GM18498 (cell line): ENCODE measurements at regions not wholly inside any gene's neighbourhood (a gene's known extent, or its start where the extent isn't known, plus 50 kb on each side); places are given as distances from the start of the nearest gene placed in this dataset.

Experiments
- ATAC-seq: cut with Tn5 transposase; IDR thresholded peaks from one replicate; pipeline ENCODE4 v1.9.1; 2021; ENCODE audit warnings: mild to moderate bottlenecking, moderate library complexity; ENCODE audit not compliant: unreplicated experiment

GRCh38 chr1:98487620-98488019 is 173.9 kb upstream of the SNX7 start:
- ATAC-seq, result no peak

GRCh38 chr1:98482611-98483010 is 178.9 kb upstream of the SNX7 start:
- ATAC-seq, result no peak

GRCh38 chr1:98480271-98480670 is 181.2 kb upstream of the SNX7 start:
- ATAC-seq, result no peak

- no peak for ATAC-seq
These were observed 183.4 kb upstream of the SNX7 start for GRCh38 chr1:98478121-98478520.

GRCh38 chr1:98472878-98473277 is 188.6 kb upstream of the SNX7 start:
- no peak for ATAC-seq

GRCh38 chr1:98471633-98472032 is 189.9 kb upstream of the SNX7 start:
- ATAC-seq, result no peak

- ATAC-seq, result no peak
These were observed 193.3 kb upstream of the SNX7 start for GRCh38 chr1:98468111-98468717.

- no peak for ATAC-seq
These were observed 193.9 kb upstream of the SNX7 start for GRCh38 chr1:98467586-98467985.

GRCh38 chr1:98467122-98467521 is 194.4 kb upstream of the SNX7 start:
- no peak for ATAC-seq

GRCh38 chr1:98461873-98462385 is 199.6 kb upstream of the SNX7 start:
- ATAC-seq, result no peak

- no peak for ATAC-seq
These were observed 201.4 kb upstream of the SNX7 start for GRCh38 chr1:98460136-98460535.

- ATAC-seq, result no peak
These were observed 202.0 kb upstream of the SNX7 start for GRCh38 chr1:98459486-98459870.

GRCh38 chr1:98458511-98459485 is 202.7 kb upstream of the SNX7 start:
- ATAC-seq, result no peak

- ATAC-seq, result no peak
These were observed 204.3 kb upstream of the SNX7 start for GRCh38 chr1:98457248-98457647.

- no peak for ATAC-seq
These were observed 206.9 kb upstream of the SNX7 start for GRCh38 chr1:98454666-98455065.

- no peak for ATAC-seq
These were observed 208.5 kb upstream of the SNX7 start for GRCh38 chr1:98453066-98453465.

- ATAC-seq, result no peak
These were observed 209.4 kb upstream of the SNX7 start for GRCh38 chr1:98452162-98452561.

- ATAC-seq, result no peak
These were observed 220.2 kb upstream of the SNX7 start for GRCh38 chr1:98441281-98441680.

GRCh38 chr1:98439471-98439870 is 222.1 kb upstream of the SNX7 start:
- no peak for ATAC-seq

GRCh38 chr1:98437540-98437939 is 224.0 kb upstream of the SNX7 start:
- no peak for ATAC-seq

- ATAC-seq, result no peak
These were observed 224.5 kb upstream of the SNX7 start for GRCh38 chr1:98437011-98437410.

GRCh38 chr1:98429965-98430443 is 231.5 kb upstream of the SNX7 start:
- ATAC-seq, result no peak
